ENCODE measurements at regions not wholly inside any gene's neighbourhood (a gene's known extent, or its start where the extent isn't known, plus 50 kb on each side); places are given as distances from the start of the nearest gene placed in this dataset.
"Not testable (repeated sequence)": the region's sequence is repeated elsewhere in the genome, so short reads cannot be mapped to it uniquely, and the experiment has no call there.

DNA sequence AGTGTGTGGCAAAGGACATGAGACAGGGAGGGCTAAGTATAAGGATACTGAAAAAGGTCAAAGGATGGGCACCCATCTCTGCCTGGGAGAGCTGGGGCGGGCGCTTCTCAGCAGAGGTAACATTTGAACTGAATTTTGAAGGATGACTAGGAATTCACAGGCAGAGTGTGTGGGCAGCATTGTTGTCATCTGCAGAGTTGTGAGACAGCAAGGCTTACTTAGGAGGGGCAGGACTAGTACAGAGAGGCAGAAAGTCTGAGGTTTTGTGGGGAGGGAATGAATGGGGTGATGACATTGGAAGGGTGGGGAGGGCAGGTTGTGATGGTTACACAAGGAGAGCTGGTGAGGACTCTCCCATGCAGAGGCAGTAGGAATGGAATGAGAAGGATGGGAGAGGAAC lies 84.1 kb upstream of the PRR23C start:
- intact Hi-C loops (cut with DNase I) = no loop called here
- peak in 33 of 42 donors; percentile 7 to 80 (median 44) for DNase-seq

DNA sequence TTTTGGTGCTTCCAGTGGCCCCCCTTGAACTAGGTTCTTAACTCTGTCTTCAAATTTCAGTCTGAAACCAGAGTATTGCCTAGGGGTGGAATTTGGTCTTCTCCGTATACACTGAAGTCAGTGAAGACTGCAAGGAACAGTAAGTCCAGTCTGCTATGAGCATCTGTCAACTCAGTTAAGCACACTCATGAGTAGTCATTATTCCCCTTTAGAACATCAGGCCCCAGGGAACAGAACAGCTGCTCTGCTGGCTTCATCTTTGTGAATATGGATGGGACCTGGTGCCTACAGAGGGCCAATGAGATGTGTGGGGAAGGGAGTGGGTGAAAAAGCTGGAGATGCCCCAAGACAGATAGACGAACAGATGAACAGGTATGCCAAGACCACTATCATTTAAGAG lies 85.2 kb upstream of the PRR23C start:
- no peak for DNase-seq
- intact Hi-C loops (cut with DNase I) = no loop called here

DNA sequence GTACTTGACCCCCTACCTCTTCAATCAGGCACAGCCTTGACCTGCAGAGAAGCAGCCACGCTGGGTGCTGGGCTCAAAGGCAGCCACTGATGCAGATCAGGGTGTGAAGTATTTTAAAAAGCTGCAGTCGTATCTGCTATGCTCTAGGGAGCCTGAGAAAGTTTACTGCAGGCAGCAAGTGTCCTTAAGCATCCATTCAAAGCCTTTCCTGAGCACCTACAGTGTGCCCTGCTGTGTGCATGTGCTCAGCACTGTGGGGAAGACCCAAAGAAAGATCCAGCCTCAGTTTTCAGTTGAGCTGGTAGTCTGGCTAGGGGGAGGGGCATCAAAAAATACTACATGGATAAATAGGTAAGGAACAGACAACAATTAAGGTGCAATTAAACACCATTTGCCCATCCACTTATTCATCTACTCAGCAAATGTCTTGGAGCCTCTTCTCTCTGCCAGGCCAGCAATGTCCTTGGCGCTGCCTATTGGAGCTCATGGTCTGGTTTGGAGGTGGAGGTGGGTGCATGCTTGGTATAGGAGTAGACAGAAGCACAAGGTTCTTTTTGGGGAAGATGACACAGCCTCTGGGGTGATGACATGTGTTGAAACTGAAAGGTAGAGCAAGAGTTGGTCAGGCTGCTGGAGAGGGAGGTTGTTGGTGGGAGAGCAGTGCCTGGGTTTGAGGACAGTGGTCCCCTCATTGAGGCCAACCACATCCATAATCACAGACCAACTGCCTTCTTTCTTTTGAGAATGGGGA lies 85.9 kb upstream of the PRR23C start:
- no peak for DNase-seq
- intact Hi-C loops (cut with DNase I) = no loop called here

DNA sequence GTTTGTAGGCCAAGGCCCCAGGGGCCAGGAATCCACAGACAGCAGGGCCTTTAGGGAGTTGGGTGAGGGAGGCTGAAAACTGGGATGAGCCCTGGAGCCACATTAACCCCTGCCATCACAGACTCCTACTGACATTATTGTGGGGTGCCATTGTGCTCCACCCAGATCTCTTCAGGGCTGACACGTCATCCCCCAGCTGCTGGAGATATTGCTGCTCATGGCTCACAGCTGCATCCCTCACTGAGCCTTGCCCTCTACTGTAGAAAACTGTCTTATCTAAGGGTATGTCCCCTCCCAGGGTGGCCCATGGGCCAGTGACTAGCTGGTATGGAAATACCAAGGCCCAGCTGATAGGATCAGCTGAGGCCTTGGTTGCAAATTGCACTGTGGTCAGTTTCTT lies 87.3 kb upstream of the PRR23C start:
- DNase-seq = no peak
- intact Hi-C loops (cut with DNase I) = no loop called here

DNA sequence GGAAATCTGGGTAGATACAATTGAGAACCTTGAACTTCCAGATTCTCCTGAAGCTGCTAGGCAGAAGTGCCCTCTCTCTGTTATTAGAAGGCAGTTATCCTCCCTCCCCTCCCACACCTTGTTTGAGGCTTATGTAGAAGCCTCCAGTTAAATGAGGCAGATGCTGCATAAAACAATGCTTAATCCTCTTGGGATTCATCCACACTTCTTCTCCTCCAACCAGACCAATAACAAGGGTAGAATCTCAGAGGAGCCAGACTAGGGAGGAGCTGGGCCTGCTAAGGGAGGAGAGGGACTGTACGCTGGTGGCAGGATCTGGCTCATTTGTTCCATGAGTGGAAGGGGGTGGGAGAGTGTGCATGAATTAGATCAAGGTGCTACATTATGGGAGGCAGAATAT lies 88.3 kb upstream of the PRR23C start:
- DNase-seq = no peak
- intact Hi-C loops (cut with DNase I) = no loop called here

DNA sequence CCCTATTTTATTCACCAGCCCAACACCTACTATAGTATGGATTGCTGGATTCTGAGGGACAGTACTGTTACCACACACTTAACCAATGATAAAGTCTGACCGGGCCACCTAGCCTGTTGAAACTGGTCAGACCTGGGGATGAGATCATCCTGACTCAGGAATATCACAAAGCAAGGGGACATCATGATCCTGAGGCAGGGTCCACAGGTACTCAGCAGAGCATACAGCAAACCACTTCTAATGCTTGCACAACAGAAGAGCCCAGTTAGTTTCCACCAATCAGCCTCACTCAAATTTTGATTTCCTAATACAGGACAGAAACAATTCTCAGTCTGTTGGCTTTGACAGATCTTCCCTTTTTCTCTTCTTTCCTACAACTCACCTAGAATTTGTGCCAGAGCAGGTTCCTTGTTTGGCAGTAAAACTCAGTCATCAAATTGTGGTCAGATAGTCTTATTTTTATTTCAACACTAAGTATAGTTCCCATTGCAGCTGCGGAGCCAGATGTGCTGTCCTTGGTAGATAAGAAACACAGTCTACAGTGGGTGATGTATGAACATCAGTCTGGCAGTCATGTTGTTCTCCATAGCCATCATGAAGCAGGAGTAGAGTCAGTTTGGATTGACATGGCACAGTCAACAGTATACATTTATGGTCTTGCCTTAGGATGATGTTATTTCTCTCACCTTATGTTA lies 90.1 kb upstream of the PRR23C start:
- intact Hi-C loops (cut with DNase I) = no loop called here
- no peak for DNase-seq

DNA sequence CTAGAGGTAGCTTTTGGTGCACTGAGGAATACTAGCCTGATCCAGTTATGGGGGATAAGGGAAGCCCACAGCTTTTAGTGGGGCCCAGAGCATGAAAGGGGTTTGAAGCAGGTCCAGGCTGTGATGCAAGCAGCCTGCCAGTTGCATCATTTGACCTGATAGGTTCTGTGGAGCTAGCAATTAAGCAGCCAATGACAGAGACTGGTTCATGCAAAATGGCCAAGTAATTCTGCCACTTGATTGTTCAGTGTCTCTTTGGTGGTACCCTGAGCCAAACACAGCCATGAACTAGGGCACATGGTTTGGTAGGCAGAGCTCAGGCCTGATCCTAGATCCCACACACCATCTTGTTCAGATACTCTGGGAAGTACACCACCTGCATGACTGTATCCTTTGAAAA lies 91.0 kb upstream of the PRR23C start:
- no peak for DNase-seq

DNA sequence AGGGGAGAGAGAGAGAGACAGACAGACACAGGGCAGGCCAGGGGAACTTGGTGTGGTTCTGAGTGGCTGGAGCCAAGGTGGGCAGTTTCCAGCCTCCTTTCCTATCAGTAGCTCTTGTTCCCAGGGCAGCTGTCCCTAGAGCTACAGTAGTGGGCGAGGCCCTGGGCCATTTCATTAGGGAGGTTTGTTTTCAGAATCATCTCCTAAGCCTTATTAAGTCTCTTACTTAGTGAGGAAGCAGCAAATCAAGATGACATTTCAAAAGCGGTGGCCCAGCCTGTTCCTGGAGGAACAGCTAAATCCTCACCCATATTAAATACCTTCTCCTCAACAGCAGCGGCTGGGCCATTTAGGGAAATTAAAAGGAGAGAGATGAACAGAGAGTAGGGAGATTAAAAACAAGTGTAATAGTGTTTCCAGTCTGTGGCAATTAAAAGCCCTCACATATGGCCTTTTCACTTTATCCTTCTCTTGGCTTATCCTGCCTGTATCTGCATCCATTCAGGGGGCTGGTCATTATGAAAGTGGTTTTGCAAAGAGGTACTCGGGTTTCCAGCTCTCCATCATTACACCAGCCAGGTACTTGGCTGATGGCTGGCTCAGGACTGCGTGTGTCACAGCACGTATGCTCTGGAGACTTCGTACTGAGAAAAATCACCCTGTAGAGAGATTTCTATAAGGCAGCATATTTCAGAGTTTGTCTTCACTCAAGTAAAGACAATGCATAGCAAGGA lies 91.9 kb upstream of the PRR23C start:
- intact Hi-C loops (cut with DNase I) = no loop called here

More for the DNA sequence above, 91.0 kb upstream of the PRR23C start:
- intact Hi-C loops (cut with DNase I) = no loop called here

DNA sequence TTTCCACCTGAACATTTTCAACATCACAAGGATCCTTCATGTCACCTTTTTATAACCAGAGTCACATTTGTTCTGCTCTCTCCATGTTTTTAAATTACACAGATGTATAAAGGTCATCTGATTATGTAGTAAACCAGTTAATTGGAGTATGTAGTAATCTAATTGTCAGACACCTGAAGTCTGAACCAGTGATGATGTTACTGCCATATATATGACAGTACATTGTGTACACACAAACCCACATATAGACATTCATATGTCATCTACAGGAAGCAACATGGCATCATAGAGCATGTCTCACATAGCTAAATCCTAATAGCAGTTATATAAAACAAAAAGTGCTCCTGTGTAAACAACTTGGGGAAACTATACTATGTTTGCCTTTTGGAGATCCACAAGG lies 95.9 kb upstream of the PRR23C start:
- intact Hi-C loops (cut with DNase I) = no loop called here
- no peak for DNase-seq

More for the DNA sequence above, 91.9 kb upstream of the PRR23C start:
- no peak for DNase-seq

DNA sequence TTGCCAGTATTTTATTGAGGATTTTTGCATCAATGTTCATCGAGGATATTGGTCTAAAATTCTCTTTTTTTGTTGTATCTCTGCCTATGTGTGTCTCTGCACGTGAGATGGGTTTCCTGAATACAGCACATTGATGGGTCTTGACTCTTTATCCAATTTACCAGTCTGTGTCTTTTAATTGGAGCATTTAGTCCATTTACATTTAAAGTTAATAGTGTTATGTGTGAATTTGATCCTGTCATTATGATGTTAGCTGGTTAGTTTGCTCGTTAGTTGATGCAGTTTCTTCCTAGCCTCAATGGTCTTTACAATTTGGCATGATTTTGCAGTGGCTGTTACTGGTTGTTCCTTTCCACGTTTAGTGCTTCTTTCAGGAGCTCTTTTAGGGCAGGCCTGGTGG lies 101.3 kb upstream of the PRR23C start:
- DNase-seq; intact Hi-C loops (cut with DNase I): not testable (repeated sequence)

DNA sequence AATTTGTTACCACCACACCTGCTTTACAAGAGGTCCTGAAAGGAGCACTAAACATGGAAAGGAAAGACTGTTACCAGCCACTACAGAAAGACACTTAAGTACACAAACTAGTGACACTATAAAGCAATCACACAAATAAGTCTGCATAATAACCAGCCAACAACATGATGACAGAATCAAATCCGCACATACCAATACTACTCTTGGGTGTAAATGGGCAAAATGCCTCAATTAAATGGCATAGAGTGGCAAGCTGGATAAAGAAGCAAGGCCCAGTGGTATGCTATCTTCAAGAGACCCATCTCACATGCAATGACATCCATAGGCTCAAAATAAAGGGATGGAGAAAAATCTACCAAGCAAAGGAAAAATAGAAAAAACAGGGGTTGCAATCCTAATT lies 106.8 kb upstream of the PRR23C start:
- DNase-seq = no peak
- intact Hi-C loops (cut with DNase I) = no loop called here

DNA sequence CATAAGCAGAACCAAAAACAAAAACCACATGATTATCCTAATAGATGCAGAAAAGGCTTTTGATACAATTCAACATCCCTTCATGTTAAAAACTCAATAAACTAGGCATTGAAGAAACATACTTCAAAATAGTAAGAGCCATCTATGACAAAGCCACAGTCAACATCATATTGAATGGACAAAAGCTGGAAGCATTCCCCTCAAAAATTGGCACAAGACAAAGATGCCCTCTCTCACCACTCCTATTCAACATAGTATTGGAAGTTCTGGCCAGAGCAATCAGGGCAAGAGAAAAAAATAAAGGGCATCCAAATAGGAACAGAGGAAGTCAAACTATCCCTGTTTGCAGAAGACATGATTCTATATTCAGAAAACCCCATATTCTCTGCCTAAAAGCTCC lies 108.7 kb upstream of the PRR23C start:
- DNase-seq = peak in 10 of 42 donors; percentile 10 to 53 (median 24)
- intact Hi-C loops (cut with DNase I) = not testable (repeated sequence)

DNA sequence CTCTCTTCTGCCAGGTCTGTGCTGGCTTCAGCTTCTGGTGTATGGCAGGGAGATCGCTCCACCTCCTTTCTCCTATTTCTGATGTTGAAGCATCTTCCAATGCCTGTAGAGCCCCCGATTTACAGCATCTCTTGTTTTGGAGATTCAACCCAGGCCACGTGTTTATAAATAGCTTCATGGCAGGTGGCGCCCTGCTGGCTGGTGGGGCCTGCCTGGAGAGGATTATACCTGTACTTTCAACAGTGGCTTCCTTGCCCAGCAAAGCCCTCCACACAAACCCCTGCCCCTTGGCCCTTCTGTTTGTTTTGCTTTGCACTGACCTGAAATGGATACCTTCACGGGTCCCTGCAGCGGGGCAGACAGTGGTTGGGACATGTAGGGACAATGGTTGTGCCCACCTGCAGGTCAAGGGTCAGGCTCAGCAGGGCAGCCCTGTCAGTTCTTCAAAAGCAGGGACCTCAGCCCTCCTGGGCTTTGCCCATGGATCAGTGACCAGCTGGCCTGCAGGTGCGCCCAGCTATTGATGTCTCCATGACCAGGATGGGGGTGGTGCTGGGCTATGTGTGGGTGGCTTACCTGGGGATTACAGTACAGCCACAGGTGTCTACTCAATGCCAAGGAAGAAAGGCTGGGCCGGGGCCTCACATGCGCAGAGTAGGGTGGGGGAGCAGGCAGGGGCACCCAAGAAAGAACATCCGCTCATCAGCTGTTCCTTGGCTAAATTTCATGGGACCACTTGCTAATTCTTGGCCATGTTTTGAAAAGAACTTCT lies 112.7 kb upstream of the PRR23C start:
- no peak for DNase-seq
- intact Hi-C loops (cut with DNase I) = no loop called here

DNA sequence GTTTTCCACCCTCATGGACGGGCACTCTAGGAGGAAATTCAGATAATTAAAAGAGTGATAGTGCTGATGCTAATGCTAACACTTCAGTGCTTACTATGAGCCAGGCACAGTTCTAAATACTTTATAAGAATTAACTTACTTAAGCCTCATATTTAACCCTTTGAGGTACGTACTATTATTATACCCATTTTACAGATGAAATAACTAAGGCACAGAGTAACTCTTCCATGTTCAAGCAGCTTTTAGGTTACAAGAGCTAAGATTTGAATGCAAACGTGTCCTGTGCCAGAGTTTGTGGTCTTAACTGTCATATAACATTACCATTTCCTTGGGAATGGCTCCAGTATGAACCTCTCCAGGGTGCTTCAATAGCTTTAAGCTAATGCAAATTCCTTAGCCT lies 114.7 kb upstream of the PRR23C start:
- DNase-seq = no peak
- intact Hi-C loops (cut with DNase I) = no loop called here

DNA sequence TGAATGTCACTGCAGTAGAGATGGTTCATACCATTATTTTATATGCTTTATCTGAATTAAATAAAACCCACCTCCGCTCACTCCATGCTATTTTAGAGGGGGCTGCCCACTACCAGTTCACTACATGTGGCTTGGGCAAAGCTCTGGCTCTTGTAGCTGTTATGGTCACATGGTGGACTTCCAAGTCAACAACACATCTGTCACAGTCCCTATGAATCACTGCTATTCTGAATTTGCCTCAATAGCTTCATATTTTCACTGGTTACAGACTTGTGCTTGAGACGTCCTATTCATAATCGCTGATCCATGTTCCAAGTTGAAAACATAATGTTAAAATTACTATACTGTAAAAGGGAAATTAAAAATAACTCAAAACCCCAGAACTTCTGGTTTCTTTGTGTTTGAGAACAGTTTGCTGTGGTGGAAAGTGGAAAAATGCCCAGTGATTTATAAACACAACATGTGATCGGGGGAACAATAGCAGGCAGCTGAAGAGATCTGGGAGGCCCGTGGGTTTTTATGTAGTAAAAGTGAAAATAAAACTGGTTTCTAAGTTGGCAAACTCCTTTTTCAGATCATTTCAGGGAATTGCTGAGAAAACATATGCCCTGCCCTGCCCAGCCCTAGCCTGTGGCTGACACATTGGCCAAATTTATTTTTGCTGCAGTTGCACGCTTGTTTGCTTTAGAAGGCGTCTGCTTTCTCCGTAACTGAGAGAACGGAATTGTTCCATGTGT lies 128.8 kb upstream of the PRR23C start:
- peak in 32 of 42 donors; percentile 8 to 81 (median 48) for DNase-seq
- intact Hi-C loops (cut with DNase I) = no loop called here

DNA sequence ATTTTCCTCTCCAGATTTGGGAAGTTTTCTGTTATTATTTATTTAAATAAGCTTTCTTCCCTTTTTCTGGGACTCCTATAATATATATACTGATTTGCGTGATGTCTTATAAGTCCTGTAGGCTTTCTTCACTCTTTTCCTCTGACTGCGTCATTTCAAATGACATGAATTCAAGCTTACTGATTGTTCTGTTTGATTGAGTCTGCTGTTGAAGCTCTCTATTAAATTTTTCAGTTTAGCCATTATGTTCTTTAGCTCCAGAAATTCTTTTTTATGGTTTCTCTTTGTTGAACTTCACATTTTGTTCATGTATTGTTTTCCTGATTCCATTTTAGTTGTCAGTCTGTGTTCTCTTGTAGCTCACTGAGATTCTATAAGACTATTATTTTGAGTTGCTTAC lies 135.8 kb upstream of the PRR23C start:
- intact Hi-C loops (cut with DNase I) = loop anchor here (10.0 kb wide), 1 partner anchor 66 kb away; no protein-coding TSS in a partner anchor
- no peak for DNase-seq

DNA sequence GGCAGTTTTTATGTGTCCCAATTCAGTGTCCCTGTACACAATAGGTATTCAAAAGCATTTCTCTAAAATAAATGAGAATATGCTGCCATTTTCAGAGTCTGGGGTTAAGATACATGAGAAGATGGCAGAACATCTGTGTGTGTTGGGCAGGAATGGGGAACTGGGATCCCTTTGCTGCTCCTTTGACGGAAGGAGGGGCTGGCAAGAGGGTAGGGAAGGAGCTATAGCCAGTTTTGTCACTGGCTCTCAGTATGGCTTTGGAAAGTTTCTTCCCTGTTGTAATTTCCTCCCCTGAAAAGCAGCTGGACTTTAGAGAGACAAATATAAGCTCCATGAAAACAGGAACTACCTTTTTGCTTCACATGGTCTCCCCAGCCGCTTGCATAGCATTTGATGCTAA lies 137.5 kb upstream of the PRR23C start:
- intact Hi-C loops (cut with DNase I) = loop anchor here (10.0 kb wide), 1 partner anchor 67 kb away; no protein-coding TSS in a partner anchor
- no peak for DNase-seq

DNA sequence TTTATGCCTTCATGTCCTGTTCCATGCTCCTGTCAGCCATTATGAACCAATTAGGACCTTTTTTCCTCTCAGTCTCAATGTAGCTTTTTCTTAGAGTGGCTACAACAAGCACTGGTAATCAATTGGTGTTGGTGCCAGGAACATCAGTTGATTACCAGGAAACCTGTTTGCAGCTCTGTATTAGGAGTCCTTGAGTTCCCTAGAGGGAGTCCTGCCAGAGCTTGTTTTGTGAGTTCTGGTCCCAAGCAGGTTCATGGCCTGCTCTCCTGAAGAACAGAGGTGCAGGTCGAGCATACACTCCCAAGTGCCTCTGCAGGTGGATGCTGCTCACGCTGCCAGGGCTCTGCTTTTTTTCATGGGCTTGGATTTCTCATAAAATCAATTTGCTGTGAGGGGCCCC lies 137.9 kb upstream of the PRR23C start:
- intact Hi-C loops (cut with DNase I) = loop anchor here (10.0 kb wide), 1 partner anchor 68 kb away; no protein-coding TSS in a partner anchor
- no peak for DNase-seq

DNA sequence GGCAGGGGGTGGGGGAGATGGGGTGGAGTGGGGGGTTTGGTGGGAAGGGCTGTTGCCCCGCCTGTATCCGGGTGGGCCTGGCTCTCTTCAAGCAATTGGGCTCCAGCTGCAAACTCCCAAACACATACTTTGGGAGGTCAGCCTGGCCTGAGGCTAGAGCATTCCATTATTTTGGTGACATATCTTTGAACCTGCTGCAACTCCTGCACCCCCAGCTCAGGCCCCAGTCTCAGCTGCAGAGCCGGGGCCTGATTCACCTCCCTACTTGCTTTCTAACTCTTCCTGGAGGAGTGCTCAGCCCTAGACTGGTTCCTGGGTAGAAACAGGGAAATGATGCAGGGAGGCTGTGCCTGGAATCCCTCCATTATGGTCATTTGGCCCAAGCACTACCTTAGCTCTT lies 140.8 kb upstream of the PRR23C start:
- DNase-seq = no peak
- intact Hi-C loops (cut with DNase I) = loop anchor here (10.0 kb wide), 1 partner anchor 71 kb away; no protein-coding TSS in a partner anchor
